HepG2 (cell line): ENCODE measurements at regions not wholly inside any gene's neighbourhood (a gene's known extent, or its start where the extent isn't known, plus 50 kb on each side); places are given as distances from the start of the nearest gene placed in this dataset.

Source experiments
- GABPA ChIP-seq, 2 experiments: IDR thresholded peaks; 2 replicates each; pipeline ENCODE4 v1.6.1; 2011 to 2016; ENCODE audit warnings: low read depth in 2 of 2, low read length in 1 of 2, missing biosample characterization in 1 of 2, missing genetic modification characterization in 1 of 2
- MIXL1 ChIP-seq: IDR thresholded peaks from 2 replicates; pipeline ENCODE4 v1.6.1; 2016
- NFE2 ChIP-seq: sonication (generic); formaldehyde crosslinking; IDR thresholded peaks from 2 replicates; pipeline ENCODE4 v1.4.0; 2020; ENCODE audit warnings: missing genetic modification reagents
- NONO ChIP-seq, 2 experiments: fragments of 450-650 bp in 1 of 2; sonication (generic) in 1 of 2; formaldehyde crosslinking in 1 of 2; IDR thresholded peaks in 1 of 2; conservative IDR thresholded peaks in 1 of 2; 2 replicates each; pipeline versions ENCODE4 v1.6.1 to v1.8.0; 2017 to 2022; ENCODE audit warnings: mild to moderate bottlenecking in 1 of 2, missing genetic modification reagents in 1 of 2, moderate library complexity in 1 of 2
- REXO4 ChIP-seq: sonication (generic); formaldehyde crosslinking; IDR thresholded peaks from 2 replicates; pipeline ENCODE4 v1.8.0; 2022; ENCODE audit warnings: missing genetic modification reagents, mild to moderate bottlenecking, borderline replicate concordance
- SALL1 ChIP-seq: sonication (generic); formaldehyde crosslinking; IDR thresholded peaks from 2 replicates; pipeline ENCODE4 v1.8.0; 2022; ENCODE audit warnings: mild to moderate bottlenecking, missing genetic modification reagents
- ZMYM3 ChIP-seq: sonication (generic); formaldehyde crosslinking; IDR thresholded peaks from 2 replicates; pipeline ENCODE4 v1.5.1; 2020; ENCODE audit warnings: mild to moderate bottlenecking, missing genetic modification reagents
- ZNF337 ChIP-seq: sonication (generic); formaldehyde crosslinking; IDR thresholded peaks from 2 replicates; pipeline ENCODE4 v1.5.1; 2020; ENCODE audit warnings: missing genetic modification reagents, low read depth, mild to moderate bottlenecking, borderline replicate concordance
- TF ChIP-seq, protein P1 (sequence below): IDR thresholded peaks from 2 replicates; pipeline ENCODE4 v1.6.1; 2016; ENCODE audit warnings: mild to moderate bottlenecking, missing biosample characterization, missing genetic modification reagents
- TF ChIP-seq, protein P2 (sequence below): sonication (generic); formaldehyde crosslinking; IDR thresholded peaks from 2 replicates; pipeline ENCODE4 v1.5.1; 2020; ENCODE audit warnings: mild to moderate bottlenecking, missing genetic modification reagents, moderate library complexity

DNA sequence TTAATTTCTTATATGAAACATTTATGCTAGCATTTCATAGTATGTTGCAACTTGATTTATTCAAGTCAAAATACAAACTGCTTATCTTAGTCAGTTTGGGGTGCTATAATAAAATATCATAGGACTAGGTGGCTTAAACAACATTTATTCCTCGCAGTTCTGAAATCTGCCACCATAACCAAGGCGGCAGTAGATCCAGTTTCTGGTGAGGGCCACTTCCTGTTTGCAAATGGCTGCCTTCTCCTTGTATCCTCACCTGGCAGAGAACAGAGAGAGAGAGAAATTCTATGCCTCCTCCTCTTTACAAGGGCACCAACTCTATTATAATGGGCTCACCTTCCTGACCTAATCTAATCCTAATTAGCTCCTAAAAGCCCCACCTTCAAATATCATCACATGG, 76.1 kb upstream of the RGS2 start (continued):
- TF ChIP-seq GABPA (IDR thresholded peaks at IDR 0.05; ENCODE audit: low read depth, low read length) (no peak), GABPA (CRISPR knock-in tag; IDR thresholded peaks at IDR 0.05; ENCODE audit: low read depth) (peak; percentile 63), NONO (IDR thresholded peaks at IDR 0.05) (no peak), NONO (CRISPR knock-in tag; conservative IDR thresholded peaks at IDR 0.05) (no peak), ZMYM3 (CRISPR knock-in tag) (no peak), MIXL1 (CRISPR knock-in tag) (no peak), REXO4 (CRISPR knock-in tag) (no peak), SALL1 (CRISPR knock-in tag) (no peak), ZNF337 (CRISPR knock-in tag) (no peak), NFE2 (CRISPR knock-in tag) (no peak)
- TF ChIP-seq, protein P1, sequence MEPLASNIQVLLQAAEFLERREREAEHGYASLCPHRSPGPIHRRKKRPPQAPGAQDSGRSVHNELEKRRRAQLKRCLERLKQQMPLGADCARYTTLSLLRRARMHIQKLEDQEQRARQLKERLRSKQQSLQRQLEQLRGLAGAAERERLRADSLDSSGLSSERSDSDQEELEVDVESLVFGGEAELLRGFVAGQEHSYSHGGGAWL (CRISPR knock-in tag) = no peak
- TF ChIP-seq, protein P2, sequence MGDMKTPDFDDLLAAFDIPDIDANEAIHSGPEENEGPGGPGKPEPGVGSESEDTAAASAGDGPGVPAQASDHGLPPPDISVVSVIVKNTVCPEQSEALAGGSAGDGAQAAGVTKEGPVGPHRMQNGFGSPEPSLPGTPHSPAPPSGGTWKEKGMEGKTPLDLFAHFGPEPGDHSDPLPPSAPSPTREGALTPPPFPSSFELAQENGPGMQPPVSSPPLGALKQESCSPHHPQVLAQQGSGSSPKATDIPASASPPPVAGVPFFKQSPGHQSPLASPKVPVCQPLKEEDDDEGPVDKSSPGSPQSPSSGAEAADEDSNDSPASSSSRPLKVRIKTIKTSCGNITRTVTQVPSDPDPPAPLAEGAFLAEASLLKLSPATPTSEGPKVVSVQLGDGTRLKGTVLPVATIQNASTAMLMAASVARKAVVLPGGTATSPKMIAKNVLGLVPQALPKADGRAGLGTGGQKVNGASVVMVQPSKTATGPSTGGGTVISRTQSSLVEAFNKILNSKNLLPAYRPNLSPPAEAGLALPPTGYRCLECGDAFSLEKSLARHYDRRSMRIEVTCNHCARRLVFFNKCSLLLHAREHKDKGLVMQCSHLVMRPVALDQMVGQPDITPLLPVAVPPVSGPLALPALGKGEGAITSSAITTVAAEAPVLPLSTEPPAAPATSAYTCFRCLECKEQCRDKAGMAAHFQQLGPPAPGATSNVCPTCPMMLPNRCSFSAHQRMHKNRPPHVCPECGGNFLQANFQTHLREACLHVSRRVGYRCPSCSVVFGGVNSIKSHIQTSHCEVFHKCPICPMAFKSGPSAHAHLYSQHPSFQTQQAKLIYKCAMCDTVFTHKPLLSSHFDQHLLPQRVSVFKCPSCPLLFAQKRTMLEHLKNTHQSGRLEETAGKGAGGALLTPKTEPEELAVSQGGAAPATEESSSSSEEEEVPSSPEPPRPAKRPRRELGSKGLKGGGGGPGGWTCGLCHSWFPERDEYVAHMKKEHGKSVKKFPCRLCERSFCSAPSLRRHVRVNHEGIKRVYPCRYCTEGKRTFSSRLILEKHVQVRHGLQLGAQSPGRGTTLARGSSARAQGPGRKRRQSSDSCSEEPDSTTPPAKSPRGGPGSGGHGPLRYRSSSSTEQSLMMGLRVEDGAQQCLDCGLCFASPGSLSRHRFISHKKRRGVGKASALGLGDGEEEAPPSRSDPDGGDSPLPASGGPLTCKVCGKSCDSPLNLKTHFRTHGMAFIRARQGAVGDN (CRISPR knock-in tag) = no peak
